Stimulated activated CD4-positive, alpha-beta T cell treated with anti-CD3 and anti-CD28 coated beads, Interleukin-4, amount 100 ng/mL, for 48 hours (primary cell): ENCODE measurements at regions not wholly inside any gene's neighbourhood (a gene's known extent, or its start where the extent isn't known, plus 50 kb on each side); places are given as distances from the start of the nearest gene placed in this dataset.

Experiments
- DNase-seq, 2 donors: peaks; one replicate each; pipeline ENCODE4 v3.0.0-alpha.2; 2020; ENCODE audit warnings: low read depth in 2 of 2

DNA sequence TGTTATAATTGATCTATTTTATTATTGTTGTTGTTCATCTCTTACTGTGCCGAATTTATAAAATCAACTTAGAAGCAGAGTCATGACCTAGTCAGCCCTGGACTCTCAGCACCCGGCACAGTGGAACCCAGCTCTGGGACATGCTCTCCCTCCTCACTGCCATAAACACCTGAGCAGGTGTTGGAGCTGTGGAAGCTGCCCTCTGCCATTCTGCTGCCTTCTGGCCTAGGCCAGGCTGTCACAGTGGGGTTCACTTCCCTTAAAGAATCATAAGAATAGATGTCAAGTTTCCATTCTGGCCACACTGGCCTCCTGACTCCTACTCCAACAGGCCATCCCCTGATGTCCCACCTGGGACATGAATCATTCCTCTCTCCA is 192.2 kb downstream of the ZFP36L2 start:
- no peak for DNase-seq

DNA sequence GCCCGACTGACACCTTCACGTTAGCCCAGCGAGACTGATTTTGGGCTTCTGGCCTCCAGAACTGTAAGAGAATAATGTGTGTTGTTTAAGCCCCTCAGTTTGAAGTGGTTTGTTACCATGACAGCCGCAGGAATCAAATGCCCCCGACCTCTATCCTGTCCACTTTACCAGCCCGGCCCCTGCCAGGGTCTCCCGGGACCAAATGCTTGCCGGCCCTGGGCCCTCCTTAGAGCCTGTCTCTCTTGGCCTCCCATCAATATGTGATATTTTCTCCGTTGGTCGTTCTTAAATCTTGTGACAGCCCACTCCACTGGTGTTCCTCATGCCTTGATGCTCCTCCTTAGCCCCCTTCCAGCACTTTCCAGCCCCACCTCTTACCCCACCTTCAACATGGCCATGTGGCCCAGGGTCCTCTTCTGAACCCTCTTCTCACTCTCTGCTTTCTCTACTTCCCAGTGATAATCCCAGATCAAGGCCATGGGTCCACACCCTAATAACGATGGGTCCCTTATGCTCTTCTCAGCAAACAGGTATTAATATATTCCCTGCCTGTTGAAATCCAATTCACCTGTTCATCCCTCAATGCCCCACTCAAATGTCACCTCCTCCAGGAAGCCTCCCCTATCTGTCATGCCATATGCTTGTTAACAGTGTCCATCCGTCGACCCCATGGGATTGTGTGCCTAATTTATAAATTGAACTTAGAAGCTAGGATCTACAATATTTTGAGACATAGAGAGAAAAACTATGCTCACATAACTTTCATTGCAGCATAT is 192.8 kb downstream of the ZFP36L2 start:
- DNase-seq = no peak

- DNase-seq = no peak
Measured at GRCh38 chr2:43033016-43033270, 193.5 kb downstream of the ZFP36L2 start.

DNA sequence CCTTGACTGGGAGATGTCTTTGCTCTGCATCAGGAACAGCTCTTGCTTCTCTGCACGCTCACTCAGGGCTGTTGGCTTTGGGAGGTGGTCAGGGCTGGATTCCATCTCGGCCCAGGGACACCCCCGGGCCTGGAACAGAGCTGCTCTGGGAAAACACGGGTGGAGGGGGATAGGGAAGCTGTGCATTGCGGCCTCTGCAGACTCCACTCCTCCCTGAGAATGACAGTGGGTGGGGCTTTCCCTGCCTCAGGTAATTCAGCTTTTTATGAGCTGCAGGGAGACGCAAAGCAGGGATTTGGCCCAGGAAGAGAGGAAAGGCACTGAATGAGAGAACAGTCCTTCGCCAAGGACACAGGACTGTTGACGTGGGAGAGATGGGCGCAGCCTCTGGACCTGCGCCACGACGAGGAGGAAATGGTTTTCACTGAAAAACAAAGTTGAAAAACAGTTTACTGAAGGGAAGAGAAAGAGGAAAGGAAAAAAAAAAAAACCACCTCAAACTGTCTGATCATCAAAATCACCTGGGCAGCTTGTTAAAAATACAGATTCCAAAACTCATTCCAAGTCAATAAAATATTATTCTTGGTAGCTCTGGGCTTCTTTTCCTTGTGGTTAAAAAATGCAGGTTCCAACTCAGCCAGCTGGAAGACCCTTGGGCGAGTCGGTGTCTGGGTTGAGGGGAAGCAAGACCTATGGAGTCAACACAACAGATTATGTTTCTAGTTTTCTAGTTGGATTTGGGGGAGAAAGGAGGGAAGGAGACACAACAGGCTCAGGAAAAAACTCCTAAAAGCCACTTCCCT is 194.0 kb downstream of the ZFP36L2 start:
- no peak for DNase-seq

- no peak for DNase-seq
Measured at GRCh38 chr2:43031471-43032212, 194.8 kb downstream of the ZFP36L2 start.

DNA sequence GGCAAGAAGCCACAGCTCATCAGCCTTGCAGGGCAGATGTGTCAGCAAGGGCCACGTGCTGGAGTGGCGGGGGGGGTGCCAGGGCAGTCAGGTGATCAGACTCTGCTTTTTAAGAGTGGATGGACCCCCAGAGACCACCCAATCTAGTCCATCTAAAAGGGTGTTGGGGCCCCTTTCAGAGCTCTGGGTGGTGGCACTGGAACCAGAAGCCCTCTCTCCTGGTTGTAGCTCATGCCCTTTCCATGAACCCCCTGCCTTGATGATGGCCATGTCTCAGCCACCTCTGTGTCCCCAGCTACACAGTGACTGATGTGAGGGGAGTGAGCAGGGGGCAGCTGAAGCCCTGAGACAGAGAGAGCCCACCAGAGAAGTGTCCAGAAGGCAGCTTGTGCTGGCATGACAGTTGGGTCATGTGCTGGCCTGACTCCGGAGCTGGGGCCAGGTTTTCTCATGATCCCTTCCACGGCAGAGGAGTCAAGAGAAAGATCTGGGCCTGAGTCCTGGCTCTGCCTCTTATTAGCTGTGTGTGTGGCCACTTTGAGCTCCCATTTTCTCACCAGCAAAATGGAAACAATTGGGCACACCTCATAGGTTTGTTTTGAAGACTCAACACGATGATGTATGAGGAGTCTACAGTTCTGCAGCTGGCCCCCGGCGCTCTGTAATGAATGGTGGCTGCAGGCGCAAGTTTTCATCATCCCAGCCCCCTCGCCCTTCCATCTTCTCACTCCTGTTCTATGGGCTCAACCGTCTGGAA is 195.7 kb downstream of the ZFP36L2 start:
- no peak for DNase-seq

GRCh38 chr2:43029186-43029585 is 197.2 kb downstream of the ZFP36L2 start:
- DNase-seq = no peak

GRCh38 chr2:43028188-43028587 is 198.2 kb downstream of the ZFP36L2 start:
- no peak for DNase-seq

GRCh38 chr2:43027097-43027873 is 199.1 kb downstream of the ZFP36L2 start:
- no peak for DNase-seq

DNA sequence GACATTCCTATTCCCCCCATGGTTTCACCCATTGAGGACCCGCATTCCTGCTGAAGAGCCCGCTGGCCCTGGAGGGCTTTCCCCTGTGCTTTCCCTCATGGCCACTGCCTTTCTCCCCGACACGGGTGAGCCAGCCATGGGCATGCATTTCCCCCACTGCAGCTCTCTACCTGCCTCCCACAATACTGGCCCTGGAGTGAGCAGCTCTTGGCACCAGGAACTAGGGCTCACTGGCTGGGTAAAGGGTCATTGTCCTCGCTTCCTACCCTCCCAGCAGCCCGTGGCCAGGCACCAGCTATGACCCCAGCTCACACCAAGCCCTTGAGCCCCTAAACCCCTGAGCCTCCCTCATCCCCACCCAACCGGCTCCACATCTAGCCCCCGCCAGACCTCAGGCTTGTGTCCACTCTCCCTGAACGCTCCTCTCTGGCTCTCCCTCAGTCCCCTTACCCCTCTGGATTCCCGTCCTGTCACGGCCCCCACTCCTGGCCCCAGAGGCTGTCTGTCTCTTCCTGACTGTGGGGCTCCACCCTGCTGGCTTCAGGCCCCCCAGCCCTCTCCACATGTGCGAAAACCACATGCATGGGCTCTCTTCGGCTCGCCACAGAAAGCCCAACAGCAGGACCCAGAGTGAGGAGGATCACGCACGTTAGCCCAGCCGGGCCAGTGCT is 199.8 kb downstream of the ZFP36L2 start:
- no peak for DNase-seq

DNA sequence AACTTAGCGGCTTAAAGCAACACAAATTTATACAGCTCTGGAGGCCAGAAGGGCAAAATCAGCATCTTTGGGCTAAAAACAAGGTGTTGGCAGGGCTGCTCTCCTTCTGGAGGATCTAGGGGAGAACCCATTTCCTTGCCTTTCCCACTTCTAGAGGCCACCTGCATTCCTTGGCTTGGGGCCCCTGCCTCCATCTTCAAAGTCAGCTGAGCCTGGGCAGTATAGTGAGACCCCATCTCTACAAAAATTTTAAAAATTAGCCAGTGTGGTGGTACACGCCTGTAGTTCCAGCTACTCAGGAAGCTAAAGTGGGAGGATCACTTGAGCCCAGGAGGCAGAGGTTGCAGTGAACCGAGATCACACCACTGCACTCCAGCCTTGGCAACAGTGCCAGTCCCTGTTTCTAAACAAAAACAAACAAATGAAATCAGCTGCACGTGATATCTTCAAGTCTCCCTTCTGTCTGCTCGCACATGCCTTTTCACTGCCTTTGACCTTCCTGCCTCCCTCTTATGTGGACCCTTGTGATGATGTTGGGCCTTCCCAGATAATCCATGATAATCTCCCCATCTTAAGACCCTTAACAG is 200.6 kb downstream of the ZFP36L2 start:
- DNase-seq = no peak

DNA sequence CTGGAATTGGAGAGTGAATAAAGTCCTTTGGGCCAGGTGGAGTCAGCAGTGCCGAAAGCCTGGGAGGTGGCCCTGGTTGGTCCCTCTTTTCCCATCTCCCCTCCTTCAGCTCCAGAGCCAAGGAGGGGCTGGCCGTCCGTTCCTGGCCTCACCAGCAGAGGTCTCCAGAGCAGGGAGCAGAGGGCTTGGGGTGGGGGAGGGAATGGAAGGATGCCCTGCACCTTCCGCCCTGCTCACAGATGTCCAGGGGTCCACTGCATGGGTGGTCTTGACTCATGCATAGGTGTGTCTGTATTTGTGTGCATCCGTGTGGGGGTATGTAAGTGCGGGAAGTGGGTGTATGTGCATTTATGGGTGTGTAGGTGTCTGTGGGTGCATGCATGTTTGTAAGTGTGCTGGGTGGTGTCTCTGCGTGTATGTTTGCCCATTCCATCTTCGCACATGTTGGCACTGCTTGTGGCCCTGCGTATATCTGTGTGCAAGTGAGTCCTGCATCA is 201.8 kb downstream of the ZFP36L2 start:
- peak; percentile 21 to 32 for DNase-seq

GRCh38 chr2:43023791-43024514 is 202.5 kb downstream of the ZFP36L2 start:
- no peak for DNase-seq

DNA sequence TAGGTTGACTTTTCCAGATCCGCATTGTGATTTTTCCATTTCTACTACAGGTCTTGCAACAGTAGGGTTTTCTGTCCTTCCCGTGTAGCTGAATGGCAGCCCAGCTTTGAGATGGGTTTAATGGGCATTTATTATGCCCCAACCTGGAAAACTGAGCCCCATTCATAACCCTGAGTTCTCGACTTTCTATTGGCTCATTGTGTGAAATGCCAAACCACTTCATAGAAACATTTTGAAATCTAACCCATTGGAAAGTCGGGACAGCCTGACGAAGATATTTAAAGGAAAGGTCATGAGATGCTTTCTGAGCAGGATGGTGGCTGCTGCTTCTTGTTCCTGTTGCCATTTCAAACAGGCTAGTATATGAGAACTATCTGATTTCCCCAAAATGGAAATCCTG is 203.5 kb downstream of the ZFP36L2 start:
- DNase-seq = no peak

DNA sequence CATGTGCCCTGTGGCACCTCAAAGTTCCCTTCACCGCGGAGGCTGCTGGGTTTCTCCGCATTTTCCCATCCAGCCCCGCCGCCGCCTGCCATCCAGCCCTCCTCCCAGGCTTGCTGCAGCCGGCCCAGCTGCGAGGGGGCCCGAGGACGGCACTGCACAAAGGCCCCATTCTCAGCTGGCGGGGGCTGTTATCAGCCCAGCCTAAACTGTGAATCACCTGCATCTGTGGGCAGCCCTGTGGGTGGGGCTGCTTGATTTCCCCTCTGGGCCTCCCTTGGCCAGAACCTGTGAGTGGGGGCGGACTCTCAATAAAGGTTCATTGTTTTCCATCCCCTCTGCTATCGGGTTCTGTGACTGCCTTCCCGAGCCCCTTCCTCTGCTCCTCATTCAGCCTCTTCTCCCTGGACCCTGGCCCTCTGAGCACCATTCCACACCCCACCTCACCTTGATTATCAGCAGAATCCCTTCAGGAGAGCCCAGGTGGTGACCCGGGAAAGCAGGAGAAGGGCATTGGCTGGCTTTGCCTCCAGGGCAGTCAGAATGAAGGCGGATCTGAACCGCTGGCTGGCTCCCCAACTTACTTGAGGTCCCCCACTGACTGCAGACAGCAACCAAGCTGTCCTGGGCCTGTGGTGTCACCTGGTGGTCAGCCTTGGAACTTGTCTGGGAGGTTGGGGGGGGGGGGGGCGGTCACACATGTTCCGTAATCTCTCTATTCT is 204.5 kb downstream of the ZFP36L2 start:
- DNase-seq = no peak

DNA sequence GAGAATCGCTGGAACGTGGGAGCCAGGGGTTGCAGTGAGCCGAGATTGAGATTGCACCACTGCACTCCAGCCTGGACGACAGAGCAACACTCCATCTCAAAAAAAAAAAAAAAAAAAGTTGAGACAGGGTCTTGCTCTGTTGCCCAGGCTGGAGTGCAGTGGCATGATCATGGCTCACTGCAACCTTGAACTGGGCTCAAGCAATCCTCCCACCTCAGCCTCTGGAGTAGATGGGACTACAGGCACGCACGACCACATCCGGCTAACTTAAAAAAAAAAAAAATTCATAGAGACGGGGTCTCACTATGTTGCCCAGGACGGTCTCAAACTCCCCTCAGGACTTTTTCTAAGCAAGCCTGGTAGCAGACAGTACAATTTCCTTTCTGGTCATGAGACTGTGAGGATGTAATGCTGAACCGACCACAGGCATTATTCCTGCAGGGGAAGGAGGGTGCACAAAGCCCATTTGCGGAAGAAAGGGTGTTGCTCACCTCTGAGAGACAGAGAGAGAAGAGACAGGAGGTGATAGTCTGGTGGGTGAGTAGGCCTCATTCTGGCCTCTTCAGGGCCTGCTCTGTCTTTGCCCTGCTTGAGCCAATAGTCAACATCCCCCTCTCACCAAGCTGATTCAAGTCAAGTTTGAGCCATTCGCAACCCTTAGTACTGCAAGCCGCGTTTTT is 205.3 kb downstream of the ZFP36L2 start:
- DNase-seq = no peak

DNA sequence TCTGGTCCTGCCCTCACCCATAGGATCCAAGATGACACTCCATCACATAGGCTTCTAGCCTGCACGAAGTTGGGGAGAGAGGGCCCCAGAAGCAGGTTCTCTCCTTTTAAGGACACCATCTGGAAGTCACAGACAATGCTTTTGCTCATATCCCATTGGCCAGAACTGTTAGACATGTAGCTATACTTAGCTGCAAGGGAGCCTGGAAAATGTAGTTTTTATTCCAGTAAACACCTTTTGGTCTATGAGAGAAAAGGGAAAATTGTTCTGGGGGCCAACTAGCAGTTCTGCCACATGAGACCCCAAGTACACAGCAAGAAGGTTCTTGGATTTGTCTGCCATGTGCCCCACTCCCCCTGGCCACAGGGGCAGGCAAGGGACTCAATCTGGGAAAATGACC is 206.1 kb downstream of the ZFP36L2 start:
- no peak for DNase-seq

- DNase-seq = no peak
Measured at GRCh38 chr2:43019536-43020183, 206.7 kb downstream of the ZFP36L2 start.
